DMS 273 (cell line): ENCODE measurements at regions not wholly inside any gene's neighbourhood (a gene's known extent, or its start where the extent isn't known, plus 50 kb on each side); places are given as distances from the start of the nearest gene placed in this dataset.
"Not testable (repeated sequence)": the region's sequence is repeated elsewhere in the genome, so short reads cannot be mapped to it uniquely, and the experiment has no call there.

Experiments used
- DNase-seq: peaks from one replicate; lab custom pipeline; 2025; ENCODE audit not compliant: unreplicated experiment; lab: John Stamatoyannopoulos, UW

DNA sequence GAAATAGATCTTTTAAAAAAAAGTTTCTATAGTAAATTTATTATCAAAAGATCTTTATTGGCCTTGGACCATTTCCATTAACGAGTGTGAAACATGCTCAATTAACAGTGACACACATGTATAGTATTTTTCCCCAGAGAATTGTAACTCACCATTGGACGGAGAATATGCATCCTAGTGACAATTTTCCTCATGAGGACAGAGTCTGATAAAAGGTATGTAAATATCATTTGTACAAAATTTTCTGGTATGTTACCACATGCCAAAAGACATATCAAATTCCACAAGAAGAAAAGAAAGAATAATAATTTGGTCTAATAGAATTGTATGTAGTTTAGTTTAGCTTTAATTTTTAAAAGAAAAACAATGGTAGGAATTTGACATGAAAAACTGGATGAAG, 1096.0 kb upstream of the FLRT2 start:
- DNase-seq: no peak

DNA sequence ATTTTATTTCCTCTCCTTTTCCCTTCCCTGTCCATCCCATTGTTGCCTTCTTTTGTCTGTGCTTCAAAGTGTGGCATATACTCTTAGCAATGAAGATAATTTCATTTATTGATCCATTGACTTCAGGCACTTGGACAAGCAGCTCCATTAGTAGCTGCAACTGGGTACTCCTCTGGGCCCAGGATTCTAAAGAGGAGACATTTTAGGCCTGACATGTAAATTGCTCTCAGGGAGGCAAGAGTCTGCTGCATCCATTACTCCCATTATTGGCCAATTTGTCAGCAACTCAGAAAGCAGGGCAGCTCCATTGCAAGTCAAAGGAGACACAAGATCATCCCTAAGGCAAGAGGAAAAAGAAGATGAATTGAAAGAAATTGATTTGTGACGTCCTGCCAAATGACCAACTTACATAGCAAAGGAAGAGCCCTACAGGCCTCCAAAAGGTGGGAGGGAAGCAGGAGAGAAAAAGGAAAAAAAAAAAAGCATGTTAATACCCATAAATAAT, 1094.1 kb upstream of the FLRT2 start:
- DNase-seq: no peak

DNA sequence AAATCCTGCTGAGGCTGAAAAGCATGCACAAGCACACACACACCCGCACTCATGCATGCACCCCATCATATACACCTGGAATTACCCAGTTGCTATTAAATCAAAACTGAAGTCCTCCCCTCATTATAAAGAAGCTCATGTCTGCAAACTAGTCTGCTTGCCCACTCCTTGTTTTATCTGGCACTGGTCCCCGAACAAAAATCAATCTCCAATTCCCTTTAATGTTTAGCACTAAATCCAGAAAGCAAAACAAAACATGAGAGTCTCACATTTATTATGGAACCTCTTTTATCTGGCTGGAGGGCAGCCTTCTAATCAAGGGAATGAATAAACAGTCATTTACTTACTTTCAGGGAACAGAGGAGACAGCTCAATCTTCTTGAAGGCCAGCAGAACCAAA, 1093.4 kb upstream of the FLRT2 start:
- no peak for DNase-seq

DNA sequence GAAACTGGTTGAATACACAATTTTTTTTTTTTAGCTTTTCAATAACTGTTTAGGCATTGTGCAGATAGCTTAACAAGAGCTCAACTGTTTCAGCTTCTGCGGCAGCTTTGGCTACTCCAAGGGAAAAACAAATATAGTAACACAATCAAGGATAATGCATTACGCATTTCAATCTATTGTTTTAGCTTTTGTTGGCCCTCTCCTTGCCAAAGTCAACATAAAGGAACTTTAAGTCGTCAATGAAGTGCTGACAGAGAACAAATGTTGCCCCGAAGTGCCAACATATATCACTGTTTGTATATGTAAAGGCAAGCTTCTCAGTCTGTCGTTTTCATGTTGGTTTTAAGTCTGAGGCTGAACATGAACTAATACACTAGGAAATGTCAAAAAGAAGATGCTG, 1087.4 kb upstream of the FLRT2 start:
- no peak for DNase-seq

DNA sequence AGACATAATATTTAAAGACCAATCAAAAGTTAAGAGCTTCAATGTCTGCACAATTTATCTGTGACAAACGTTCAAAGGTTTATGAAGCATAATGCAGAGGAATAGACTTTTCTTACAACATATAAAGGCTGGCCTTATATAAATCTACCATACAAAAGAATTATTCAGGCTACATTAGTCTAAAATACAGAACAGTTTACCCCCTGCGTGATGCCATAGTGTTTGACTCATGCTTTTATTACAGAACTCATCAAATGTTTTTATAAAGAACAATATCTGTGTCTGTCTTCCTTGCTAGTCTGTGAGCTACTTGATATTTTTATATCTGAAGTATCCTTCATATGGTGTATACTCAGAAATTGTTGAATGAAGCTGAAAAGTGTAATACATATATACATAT, 1084.5 kb upstream of the FLRT2 start:
- DNase-seq: no peak

DNA sequence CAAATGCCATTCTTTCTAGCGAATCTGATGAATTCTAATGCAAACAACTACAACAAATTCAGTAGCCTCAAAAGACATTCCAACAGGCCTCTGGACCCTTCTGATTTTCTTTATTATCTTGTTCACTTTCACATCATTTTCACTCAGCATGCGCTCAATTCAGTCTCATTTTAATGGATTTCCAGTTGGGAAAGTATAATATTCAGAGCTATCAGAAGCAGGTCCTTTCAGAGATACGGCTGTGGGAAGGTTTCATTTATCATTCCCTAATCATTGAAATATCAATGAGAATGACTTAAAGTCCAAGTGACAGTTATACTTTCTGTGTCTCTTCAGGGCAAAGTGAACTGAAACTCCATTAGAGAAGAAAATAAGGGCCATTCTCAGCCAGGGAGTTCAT, 1083.7 kb upstream of the FLRT2 start:
- no peak for DNase-seq

DNA sequence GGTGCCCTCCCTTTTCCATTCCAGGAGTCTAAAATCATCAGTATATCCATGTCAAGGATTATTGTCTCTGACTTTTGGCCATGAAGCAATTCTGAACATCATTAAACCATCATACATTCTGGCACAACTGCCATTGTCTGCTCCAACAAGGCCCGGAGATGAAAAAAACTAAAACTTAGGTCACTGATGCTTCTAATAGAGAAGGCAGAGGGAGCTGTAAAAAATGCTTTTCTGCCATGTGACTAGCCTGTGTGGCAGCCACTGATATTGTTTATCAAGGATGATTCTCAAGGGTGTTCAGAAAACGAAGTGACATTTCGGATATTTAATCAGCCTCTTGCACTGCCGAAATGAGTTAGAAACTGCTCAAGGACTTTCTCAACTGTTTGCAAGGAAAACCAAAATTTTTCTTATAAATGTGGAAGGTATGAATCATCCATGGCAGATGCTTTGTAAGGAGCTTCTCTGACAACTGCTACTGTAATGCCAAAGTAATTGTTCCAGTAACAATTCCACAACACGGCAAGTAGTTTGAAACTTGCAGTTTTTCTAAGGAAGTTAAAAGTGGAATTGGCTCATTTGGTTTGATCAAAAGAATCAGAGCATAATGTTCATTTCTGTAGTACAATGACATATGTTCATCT, 1076.5 kb upstream of the FLRT2 start:
- DNase-seq: no peak

DNA sequence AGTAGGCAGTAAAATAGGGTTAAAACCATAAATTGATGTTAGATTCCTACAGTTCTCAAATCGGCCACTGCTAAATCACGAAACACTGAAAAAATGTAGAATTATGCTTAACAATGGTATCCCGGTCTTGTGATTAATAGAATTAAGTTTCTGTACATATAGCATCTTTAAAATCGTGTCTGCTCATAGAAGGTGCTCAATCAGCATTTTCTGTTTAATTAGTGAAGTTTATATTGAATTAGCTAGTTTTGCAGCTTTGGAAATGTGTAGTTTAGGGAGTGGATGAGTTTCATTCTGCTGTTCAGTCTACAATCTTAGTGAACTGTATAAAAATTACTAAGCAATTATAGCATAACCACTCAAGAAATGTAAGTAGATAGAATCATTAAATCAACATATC, 1075.8 kb upstream of the FLRT2 start:
- DNase-seq: no peak

DNA sequence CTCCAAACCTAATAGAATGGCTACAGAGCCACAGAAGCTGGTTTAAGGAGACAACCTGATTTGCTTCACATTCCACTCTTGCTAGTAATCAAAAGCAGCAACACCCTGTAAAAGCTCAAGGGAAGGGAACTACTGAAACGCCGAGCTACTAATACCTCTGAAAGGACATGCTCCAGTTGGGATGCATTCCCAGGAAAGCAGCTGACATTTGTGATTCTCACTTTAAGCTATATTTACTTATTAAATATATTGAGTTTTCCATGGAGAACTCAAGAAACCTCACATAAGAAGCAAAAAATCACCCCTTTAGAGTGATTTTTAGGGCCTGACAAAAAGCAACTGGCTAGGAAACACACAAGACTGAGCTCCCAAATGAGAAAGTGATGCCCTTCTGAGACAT, 1073.0 kb upstream of the FLRT2 start:
- no peak for DNase-seq

DNA sequence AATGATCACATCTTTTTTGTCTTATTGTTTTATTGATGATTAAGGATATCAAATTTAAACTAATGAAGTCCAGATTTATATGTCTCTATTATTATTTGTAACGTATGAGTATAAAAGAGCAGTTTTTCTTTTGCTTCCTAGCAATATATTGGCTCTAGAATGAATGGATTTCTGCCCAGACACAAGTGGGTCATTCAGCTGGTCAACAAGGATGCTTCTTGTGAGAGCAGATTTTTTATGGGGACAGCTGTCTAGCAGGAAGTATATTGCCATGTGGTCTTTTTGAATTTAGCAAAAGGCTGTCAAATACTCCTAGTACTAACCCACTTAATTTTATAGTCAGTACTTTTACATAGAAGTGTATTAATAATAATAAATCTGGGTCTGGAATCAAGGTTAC, 1071.1 kb upstream of the FLRT2 start:
- no peak for DNase-seq

DNA sequence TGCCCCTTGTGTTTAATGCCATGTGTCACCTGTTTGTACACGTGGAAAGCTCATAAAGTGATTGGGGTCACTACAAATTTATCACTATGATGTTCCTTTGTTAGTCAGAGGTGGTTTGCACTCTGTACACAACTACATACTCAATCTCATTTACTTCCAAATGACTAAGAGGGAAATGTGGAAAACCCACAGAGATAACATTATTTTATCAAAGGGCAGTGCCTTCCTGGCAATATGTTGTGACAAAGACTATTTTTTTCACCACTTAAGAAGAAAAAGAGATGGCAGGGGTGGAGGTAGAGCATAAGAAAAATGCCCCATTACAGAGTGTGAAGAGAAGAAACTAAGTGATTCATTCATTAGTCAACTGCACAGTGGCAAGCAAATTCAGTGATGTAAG, 1064.1 kb upstream of the FLRT2 start:
- DNase-seq: no peak

DNA sequence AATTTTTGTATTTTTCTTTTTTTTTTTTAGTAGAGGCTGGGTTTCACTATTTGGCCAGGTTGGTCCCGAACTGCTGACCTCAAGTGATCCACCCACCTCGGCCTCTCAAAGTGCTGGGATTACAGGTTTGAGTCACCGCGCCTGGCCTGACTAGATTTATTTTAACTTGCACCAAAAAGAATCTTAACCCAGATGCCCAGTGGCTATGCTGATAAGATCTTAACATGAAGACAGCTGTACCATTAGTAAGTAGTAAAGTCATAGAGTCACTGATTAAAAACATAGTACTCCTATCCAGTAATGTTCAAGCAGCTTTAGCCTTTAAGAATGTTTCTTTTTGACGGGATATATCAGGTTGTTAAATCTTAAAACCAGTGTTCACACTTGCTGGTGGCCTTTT, 1061.8 kb upstream of the FLRT2 start:
- DNase-seq: no peak

DNA sequence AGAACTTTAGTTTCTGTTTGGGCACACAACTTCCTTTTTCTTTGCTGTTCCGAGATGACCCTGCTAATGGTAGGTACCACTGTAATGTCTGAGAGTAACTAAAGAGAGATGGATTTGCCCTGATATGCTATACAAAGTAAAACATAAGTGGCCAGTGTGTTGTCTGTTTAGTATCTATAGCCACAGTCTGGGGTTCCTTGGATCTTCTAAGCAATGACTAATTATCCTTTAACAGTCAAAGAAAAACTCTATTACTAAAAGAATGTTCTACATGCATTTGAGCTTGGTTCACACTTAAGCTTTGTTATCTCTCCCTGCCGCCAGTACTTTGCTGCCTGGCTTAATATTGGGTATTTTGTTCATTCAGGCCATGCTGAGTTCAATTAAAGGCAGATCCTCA, 1051.9 kb upstream of the FLRT2 start:
- no peak for DNase-seq

DNA sequence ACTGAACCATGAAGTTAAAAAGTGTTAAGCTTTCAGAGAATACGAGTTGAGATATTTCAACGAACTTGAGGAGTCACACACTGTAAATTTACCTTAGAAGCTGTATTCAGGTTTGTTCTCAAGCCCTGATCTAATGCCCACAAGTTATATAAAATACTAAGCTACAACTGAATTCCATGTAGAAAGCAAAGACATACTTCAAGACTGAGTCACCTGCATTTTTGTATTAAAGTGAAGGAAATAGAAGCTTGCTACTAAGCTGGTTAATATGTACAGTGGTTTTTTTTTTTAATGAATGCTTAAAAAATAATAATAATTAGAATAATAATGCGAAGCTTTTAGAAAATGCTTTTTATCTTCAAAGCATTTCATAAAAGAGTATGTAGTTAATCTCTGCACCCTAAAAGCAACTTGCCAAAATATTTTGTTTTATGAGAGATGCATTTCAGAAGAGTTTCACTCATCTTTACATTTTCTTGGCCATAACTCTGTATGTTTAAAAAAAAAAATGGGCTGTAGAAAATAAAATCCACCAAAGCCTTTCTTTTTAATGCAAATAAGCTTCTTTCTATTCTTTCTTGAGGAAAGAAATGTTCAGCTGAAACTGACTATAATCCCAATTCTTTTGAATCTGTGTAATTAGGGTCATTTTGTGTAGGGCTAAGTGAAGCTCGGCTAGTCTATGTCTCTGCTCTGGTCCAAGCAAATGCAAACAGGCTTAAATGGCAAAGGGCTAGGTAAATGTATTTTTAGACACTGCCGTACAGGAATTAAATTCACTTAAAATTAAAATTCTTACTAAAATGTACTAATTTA, 1047.5 kb upstream of the FLRT2 start:
- DNase-seq: no peak

DNA sequence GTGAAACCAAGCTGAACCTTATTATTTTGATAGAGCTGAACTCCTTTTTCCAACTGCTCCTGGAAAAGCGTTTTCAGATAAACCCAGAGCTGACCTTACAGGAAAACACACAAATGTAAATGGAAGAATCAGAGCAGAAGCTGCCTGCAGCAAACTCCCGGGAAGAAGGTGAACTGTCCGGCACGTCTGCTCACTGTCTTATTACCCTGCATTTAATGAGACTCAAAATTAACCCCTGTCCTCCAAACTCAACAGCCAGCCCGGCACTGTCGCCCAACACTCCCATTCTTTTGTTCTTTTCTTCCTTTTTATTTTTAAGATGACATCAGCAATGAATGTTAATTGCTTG, 1046.9 kb upstream of the FLRT2 start:
- DNase-seq: no peak

DNA sequence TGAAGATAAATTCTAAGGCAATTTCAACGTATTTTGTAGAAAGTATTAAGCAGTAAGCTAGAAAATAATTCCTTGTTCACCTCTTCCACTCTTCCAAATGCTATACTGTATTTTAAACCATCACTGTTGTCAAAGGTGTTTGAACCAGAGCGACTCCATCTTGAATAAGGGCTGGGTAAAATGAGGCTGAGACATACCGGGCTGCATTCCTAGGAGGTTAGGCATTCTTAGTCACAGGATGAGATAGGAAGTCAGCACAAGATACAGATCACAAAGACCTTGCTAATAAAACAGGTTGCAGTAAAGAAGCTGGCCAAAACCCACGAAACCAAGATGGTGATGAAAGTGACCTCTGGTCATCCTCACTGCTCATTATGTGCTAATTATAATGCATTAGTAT, 1045.7 kb upstream of the FLRT2 start:
- not testable (repeated sequence) for DNase-seq

DNA sequence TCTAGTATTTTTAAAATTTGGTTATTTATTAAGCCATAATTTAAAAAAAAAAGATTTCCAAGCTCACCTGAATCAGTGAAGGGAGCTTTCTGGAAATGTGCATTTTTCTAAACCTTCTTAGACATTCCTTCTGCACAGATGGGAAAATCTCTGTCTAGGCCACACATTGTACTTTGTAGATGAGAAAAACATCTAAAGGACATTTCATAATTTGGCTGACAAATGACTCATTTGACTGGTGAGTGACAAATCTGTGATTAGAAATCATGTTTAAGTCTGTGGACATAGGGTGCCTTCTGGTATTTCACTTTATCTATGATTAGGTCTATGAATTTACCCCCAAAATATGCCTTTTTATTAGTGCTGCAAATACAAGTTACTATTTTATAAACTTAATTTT, 1044.9 kb upstream of the FLRT2 start:
- DNase-seq: no peak

DNA sequence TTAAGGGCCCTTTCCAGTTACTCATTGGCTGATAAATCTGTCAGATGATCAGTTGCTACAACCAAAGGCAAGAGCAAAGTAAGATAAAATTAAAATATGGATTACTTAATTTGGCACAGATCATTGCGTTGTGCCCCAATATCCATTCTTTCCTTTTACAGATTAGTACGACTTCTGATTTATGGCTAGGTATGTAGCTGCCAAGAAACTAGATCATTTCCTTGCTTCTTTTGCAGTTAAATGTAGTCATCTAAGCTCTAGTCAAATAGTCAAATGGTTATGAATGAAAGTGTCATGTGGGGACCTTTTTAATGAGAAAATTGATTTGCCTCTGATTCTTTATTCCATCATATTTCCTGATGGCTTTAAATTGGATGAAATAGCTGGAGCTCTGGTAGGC, 1039.9 kb upstream of the FLRT2 start:
- DNase-seq: no peak

DNA sequence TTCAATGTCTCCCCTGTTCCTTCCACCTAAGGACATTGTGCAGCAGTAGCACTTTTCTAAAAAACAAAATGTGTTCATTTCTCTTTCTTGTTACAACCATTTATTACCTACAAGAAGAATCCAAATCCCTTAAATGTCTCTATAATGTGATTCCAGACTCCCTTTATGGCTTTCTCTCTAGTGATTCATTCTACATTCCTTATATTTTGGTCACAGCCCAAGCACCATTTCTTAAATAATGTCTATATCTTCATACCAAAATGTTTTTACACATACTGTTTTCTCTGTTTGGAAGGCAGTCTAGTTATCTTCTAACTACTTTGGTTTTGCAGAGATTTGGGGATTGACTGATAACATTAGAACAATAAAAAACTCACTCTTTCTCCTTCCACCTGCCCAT, 1037.3 kb upstream of the FLRT2 start:
- DNase-seq: no peak

DNA sequence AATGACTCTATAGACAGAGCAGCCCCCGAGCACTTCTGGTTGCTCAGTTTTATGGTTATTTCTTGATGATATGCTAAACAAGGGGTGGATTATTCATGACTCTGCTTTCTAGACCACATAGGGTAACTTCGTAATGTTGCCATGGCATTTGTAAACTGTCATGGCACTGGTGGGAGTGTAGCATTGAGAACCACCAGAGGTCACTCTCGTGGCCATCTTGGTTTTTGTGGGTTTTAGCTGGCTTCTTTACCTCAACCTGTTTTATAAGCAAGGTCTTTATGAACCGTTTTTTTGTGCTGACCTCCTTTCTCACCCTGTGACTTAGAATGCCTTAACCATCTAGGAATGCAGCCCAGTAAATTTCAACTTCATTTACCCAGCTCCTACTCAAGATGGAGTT, 1036.2 kb upstream of the FLRT2 start:
- peak; percentile 0 for DNase-seq

DNA sequence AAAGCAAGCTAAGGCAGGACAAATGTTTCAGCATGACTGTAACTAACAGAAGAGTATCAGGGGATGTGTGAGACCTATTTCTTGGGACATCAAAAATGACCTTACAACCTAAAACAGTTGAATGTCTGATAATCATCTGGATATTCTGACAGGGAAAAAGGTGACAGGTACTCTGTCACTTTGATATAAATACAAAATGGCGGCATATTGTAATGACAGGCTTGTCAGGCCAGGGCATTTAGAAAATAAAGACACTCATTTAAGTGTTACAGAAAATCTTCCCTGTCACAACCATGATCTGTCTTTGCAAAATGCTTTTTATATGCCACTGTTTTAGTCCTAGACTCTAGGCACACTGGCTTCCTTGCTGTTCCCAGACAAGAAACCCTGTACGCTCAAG, 1033.3 kb upstream of the FLRT2 start:
- no peak for DNase-seq

DNA sequence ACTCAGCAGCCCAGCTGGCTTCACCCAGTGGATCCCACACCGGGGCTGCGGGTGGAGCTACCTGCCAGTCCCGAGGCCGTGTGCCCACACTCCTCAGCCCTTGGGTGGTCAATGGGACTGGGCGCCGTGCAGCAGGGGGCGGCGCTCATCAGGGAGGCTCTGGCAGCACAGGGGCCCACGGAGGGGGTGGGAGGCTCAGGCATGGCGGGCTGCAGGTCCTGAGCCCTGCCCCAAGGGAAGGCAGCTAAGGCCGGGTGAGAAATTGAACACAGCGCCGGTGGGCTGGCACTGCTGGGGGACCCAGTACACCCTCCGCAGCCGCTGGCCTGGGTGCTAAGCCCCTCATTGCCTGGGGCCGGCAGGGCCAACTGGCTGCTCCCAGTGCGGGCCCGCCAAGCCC, 1017.1 kb upstream of the FLRT2 start:
- not testable (repeated sequence) for DNase-seq

DNA sequence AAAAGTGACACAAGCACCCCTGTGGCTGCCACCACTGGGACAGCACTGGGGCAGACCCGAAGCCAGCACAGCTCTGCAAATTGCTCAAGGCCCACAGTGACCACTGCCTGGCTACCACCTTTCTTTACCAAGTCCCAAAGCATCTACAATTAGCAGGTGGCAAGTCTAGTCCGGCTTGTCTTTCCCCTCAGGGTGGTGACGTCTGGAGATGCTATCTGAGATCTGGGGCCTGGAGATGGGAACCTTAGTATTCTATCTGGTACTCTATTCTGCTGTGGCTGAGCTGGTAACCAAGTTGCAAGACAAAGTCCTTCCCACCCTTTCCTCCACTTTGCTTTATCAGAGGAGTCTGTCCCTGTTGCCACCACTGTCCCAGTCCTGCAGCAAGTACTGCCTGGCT, 1010.1 kb upstream of the FLRT2 start:
- no peak for DNase-seq
